GM19023 (cell line): ENCODE measurements at regions not wholly inside any gene's neighbourhood (a gene's known extent, or its start where the extent isn't known, plus 50 kb on each side); places are given as distances from the start of the nearest gene placed in this dataset.

Experiments used
- ATAC-seq: cut with Tn5 transposase; IDR thresholded peaks from one replicate; pipeline ENCODE4 v1.9.1; 2021; ENCODE audit warnings: mild to moderate bottlenecking, moderate library complexity; ENCODE audit not compliant: unreplicated experiment

- no peak for ATAC-seq
These were observed 553.3 kb downstream of the INHBA start for GRCh38 chr7:41149576-41149975.

DNA sequence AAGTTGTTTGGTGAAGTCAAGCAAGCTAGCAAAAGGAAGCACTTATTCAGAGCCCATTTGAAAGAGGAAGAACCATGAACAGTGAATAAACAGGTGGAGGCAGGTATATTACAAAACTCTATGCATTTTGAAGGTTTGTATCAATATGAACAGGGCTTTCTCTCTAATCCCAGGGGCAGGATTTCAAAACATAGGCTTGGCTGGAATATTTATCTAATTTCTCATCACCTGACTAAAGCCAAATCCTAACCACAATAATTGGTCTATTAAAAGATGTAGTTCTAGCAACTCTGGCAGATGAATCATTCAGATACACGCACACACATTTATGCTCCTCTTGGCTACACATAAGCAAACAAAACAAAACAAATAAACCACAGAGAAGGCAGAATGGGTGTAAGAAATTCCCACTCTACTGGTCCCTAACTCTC is 554.4 kb downstream of the INHBA start:
- no peak for ATAC-seq

GRCh38 chr7:41147606-41148485 is 555.0 kb downstream of the INHBA start:
- ATAC-seq, result no peak

DNA sequence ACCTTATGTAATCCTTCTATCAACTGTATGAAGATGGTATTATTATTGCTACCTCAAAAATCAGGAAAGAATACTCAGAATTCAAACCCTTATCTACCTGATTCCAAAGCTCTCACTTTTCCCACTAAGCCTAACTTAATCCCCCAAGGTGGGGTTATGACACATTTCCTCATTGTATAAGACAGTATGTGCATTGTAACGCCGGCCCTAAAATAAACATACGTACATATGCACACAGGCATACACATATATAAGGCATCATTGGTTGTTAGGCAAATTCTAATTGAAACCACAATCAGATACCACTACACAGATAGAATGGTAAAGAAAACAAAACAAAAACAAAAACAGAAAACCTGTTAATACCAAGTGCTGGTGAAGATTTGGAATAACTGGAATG is 556.5 kb downstream of the INHBA start:
- ATAC-seq, result no peak

DNA sequence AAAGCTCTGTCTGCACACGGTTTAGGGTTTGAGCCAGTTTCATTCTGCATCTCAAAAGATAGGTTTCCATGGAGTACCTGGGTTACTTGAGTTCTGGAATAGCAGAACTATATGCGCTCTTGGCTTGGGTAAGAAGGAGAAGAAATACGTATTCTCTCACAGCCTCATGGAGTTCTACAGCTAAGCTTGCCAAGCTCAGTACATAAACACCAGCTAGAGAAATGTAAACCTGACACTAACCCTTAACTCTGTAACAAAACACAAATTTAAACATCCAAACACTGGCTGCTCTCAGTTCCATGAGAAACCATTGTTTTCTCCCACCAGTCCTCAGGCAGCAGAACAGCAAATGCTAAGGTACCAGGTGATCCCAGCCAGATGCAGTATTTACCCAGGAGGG is 557.2 kb downstream of the INHBA start:
- no peak for ATAC-seq

DNA sequence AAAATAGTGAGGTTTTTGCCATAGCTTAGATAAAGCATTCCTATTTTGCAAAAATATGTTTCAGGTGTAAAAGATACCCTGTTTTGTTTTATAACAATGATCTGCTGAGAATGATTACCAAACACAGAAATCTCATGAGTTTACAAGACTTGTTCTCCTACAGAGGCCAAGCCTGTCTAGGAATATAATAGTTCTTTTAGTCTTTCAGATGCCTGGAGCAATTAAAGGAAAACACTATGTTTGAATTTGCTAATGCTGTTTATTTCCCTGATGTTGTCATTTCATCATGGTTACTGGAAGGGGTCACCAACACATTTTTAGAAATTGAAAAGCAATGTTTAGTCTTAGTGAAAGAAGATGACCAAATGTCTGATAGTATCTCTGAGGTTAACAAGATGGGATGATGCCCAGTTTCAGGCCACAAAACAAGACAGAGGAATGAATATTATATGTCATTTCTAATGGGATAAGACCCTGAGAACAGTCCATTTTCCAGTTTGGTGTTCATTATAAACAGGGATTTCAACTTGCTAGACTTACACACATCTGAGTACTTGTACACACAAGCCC is 559.9 kb downstream of the INHBA start:
- no peak for ATAC-seq

DNA sequence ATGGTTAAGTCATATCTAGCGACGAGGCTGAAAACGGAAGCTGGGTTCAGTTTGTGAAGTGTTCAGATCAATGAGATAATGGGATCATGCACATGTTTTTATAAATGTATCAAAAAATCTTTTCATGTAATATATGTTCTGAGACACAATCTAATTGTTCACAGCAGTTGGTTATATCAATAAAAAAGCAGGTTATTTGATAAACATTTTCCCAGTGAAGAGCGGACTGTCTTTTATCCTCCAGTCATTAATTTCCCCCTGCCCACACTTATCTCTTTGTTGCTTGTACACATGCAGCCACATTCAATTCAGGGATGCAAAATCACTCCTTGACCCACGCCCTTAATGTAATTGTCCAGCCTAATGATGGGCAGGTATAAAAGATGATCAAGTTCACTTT is 563.1 kb downstream of the INHBA start:
- no peak for ATAC-seq

GRCh38 chr7:41136551-41136950 is 566.3 kb downstream of the INHBA start:
- no peak for ATAC-seq

DNA sequence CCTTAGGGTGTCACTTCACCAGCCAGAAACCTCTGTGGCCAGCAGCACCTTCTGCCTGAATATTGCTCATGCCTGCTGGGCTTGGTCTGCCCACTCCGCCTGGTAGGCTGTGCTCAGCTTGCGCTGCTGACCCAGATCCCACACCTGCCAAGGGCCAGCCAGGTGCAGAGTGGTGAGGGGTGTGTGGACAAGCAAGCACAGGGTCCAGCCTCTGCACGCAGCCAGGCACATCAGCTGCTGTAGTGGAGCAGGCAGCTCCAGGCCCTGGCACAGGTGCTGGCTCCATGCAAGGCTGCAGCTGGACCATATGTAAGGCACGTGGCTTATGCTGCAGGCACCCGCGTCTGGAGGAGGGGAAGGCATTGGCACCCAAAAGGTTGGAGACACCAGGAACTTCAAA is 567.4 kb downstream of the INHBA start:
- no peak for ATAC-seq

GRCh38 chr7:41134300-41135255 is 568.3 kb downstream of the INHBA start:
- ATAC-seq, result peak; percentile 93

- peak; percentile 43 for ATAC-seq
These were observed 569.1 kb downstream of the INHBA start for GRCh38 chr7:41133690-41134299.

DNA sequence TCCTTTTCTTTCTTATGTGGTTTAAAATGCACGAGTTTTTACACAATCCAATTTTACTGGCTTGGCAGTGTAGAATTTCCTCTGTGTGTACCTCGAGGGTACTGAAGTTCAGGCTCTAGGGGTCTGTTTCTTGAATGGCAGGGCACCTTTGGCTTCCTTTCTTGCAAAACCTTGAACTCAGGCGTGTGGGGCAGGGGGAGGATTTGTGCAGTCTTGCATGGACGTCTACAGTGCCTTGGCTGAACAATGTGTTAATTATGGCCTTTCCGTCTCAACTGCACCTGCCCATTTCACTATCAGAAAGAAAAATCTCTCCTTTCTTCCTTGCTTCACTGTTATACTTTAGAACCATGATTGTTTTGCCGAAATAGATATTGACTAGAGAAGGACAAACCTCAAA is 570.9 kb downstream of the INHBA start:
- no peak for ATAC-seq

DNA sequence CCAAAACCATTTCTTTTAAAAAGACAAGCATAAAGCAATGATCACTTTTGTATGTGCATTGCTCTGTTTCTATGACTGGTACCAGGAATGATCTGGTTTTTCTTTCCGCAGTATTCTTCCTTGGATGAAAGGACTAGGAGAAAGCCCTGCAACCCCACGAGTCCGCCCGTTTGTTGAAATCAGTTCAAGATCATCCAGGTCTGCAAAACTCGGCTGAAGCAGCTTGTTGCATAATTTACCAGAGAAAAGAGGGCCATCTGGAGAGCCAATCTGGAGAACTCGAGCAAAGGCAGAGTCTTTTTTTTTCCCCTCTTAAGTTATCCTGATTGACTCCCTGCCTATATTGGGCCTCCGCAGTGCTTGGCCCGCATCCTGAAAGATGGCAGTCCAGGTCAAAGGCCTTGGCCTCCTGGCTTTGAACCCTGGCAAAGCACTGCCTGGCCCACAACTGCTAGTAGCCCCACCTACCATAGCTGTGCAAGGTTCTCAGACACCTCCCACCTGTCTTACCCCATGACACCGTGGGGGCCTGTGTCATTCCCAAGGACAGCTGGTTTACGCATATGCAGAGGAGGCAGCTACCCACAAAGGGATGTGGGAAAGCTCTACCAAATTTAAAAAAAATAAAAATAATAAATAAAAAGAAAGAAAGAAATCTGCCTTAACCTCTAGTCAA is 572.2 kb downstream of the INHBA start:
- ATAC-seq, result no peak

- ATAC-seq, result no peak
These were observed 572.8 kb downstream of the INHBA start for GRCh38 chr7:41130086-41130485.

DNA sequence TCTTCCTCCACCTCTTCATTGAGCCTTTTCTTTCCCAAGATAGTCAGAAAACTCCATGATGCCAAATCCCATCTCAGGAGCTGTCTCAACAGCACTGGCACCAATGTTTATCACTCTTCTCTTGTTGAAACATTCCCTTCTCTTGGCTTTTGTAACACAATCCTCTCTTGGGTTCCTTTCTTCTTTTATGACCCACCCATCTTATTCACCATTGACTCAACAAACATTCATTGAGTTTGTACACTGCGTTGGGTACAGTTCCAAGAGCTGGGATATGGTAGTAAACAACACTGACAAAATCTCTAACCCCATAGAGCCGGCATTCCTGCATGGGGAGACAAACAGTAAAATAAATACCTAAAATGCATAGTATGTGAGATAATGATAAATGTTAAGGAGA is 577.5 kb downstream of the INHBA start:
- ATAC-seq, result no peak

- no peak for ATAC-seq
These were observed 580.5 kb downstream of the INHBA start for GRCh38 chr7:41122256-41122987.

DNA sequence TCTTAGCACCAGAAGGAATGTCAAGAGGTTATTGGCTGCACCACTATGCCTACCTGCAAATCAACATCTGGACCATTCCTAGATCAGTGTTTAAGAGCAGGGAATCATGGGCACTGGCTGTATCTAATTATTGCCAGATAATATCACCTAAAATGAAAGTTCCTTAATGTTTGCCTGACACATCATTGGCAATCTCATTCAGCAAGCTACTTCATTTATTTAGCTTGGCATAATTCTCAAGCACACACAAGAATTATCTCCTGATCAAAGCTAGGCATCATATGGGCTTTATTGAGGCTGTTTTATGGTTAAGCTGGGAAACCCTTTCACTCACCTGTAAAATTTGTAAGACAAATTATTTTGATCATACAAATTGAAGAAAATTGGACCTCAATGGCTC is 581.7 kb downstream of the INHBA start:
- no peak for ATAC-seq

- no peak for ATAC-seq
These were observed 584.4 kb downstream of the INHBA start for GRCh38 chr7:41118486-41118885.

DNA sequence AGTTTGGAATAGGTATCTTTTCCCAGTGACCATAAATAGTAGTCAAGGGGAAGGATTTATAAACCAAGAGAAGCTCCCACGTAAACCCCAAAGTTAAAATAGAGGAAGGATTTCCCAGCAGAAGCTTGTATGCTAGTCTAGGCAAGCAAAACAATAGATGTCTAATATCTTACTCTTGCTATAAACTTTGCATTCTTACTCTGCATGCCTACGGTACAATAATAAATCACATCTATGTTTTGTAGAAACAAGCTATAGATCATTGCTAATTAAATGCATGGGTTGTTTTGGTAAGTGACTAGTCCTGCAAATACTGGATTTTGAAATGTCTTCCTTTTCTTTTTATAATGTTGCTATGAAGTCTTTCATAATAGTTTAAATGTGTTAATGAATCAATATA is 585.5 kb downstream of the INHBA start:
- ATAC-seq, result no peak

- ATAC-seq, result no peak
These were observed 586.1 kb downstream of the INHBA start for GRCh38 chr7:41116817-41117216.
